ENCODE measurements at regions not wholly inside any gene's neighbourhood (a gene's known extent, or its start where the extent isn't known, plus 50 kb on each side); places are given as distances from the start of the nearest gene placed in this dataset.

- H3K36me3 Mint-ChIP-seq (ENCODE audit: low read depth): no peaks in the 10 kb centered on the region
- no peak overlapping the region for H3K27ac Mint-ChIP-seq
- H3K9me3 Mint-ChIP-seq: no peaks in the 10 kb centered on the region
These were observed 198.3 kb upstream of the SLC35G4 start for GRCh38 chr18:11411048-11411447.

GRCh38 chr18:11408555-11409065, 200.8 kb upstream of the SLC35G4 start:
- Mint-ChIP-seq H3K4me1 (no peaks in the 10 kb centered on the region), H3K9me3 (no peaks in the 10 kb centered on the region), H3K27me3 (ENCODE audit: low read depth, poor library complexity) (peaks cover 3% of the 10 kb centered on the region), H3K27ac (no peak overlapping the region), H3K36me3 (ENCODE audit: low read depth) (no peaks in the 10 kb centered on the region), H3K4me3 (no peak overlapping the region)
- no peak for TF ChIP-seq CTCF (IDR thresholded peaks at IDR 0.05)
- DNase-seq: no peak

More at GRCh38 chr18:11411048-11411447, 198.3 kb upstream of the SLC35G4 start:
- no peak for TF ChIP-seq CTCF (IDR thresholded peaks at IDR 0.05)
- no peaks in the 10 kb centered on the region for H3K4me1 Mint-ChIP-seq
- no peak for DNase-seq
- H3K27me3 Mint-ChIP-seq (ENCODE audit: low read depth, poor library complexity): peaks cover 3% of the 10 kb centered on the region
- no peak overlapping the region for H3K4me3 Mint-ChIP-seq

GRCh38 chr18:11407940-11408339, 201.5 kb upstream of the SLC35G4 start:
- Mint-ChIP-seq H3K27me3 (ENCODE audit: low read depth, poor library complexity) (no peaks in the 10 kb centered on the region), H3K4me3 (no peak overlapping the region), H3K27ac (no peak overlapping the region), H3K36me3 (ENCODE audit: low read depth) (no peaks in the 10 kb centered on the region), H3K4me1 (no peaks in the 10 kb centered on the region), H3K9me3 (no peaks in the 10 kb centered on the region)
- DNase-seq: no peak
- no peak for TF ChIP-seq CTCF (IDR thresholded peaks at IDR 0.05)

GRCh38 chr18:11405804-11406203, 203.6 kb upstream of the SLC35G4 start:
- Mint-ChIP-seq H3K4me1 (no peaks in the 10 kb centered on the region), H3K9me3 (no peaks in the 10 kb centered on the region), H3K36me3 (ENCODE audit: low read depth) (no peaks in the 10 kb centered on the region), H3K4me3 (no peak overlapping the region), H3K27ac (no peak overlapping the region), H3K27me3 (ENCODE audit: low read depth, poor library complexity) (no peaks in the 10 kb centered on the region)
- DNase-seq: no peak
- TF ChIP-seq CTCF (IDR thresholded peaks at IDR 0.05): no peak

DNA sequence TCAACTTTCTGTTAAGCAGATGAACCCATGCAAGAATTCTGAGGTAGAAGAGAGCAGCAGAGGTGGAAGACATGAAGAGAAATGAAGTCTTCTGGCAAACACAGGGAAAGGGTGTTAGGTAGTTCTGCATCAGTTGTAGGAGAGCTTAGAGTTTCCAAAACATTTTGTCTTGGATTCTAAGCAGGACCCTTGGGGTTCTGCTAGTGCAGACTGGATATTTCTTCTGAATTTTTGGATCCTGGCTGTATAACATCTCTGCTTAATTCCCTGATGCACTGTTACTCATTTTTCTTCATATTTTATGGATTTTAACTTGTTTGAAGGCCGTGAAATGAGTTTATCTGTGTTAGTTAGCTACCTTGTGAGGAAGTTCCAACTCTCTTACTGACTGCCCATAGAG, 208.7 kb upstream of the SLC35G4 start:
- DNase-seq: no peak
- no peaks in the 10 kb centered on the region for H3K36me3 Mint-ChIP-seq (ENCODE audit: low read depth)
- no peak overlapping the region for H3K27ac Mint-ChIP-seq
- H3K9me3 Mint-ChIP-seq: no peaks in the 10 kb centered on the region
- no peaks in the 10 kb centered on the region for H3K4me1 Mint-ChIP-seq
- H3K27me3 Mint-ChIP-seq (ENCODE audit: low read depth, poor library complexity): peaks cover 3% of the 10 kb centered on the region
- no peak for TF ChIP-seq CTCF (IDR thresholded peaks at IDR 0.05)
- H3K4me3 Mint-ChIP-seq: no peak overlapping the region

DNA sequence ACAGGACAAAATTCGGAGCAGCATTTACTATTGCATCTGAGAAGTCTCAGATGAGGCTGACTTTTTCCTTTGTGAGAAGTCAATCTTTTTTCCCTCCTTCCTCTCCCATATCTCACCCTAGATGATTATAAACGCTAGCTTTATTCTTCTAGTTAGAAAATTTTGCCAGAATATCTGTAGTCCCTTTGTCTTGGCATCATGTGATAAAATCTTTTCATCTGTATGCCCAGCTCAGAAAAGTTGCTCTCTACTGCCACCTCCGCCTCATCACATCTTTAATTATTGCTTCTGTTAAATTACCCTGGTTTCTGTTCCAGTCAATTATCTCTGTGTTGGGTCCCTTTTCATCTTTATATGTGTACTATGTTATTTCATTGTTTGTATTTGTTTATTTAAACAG, 210.8 kb upstream of the SLC35G4 start:
- no peaks in the 10 kb centered on the region for H3K36me3 Mint-ChIP-seq (ENCODE audit: low read depth)

More for the DNA sequence above, 210.8 kb upstream of the SLC35G4 start:
- Mint-ChIP-seq H3K4me1 (no peaks in the 10 kb centered on the region), H3K9me3 (no peaks in the 10 kb centered on the region), H3K27ac (no peak overlapping the region), H3K27me3 (ENCODE audit: low read depth, poor library complexity) (peaks cover 6% of the 10 kb centered on the region), H3K4me3 (no peak overlapping the region)
- TF ChIP-seq CTCF (IDR thresholded peaks at IDR 0.05): peak; percentile 24
- no peak for DNase-seq
